ENCODE measurements at regions not wholly inside any gene's neighbourhood (a gene's known extent, or its start where the extent isn't known, plus 50 kb on each side); places are given as distances from the start of the nearest gene placed in this dataset.

DNA sequence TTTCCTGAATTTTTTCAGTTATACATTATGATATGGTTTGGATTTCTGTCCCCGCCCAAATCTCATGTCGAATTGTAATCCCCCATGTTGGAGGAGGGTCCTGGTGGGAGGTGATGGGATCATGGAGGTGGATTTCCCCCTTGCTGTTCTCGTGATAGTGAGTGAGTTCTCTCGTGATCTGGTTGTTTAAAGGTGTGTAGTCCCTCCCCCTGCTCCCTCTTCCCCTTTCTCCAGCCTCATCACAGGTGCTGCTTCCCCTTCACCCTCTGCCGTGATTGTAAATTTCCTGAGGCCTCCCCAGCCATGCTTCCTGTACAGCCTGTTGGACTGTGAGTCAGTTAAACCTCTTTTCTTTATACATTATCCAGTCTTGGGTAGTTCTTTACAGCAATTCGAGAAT, 93.2 kb upstream of the HNRNPU start:
- TF ChIP-seq ZFP36 (IDR thresholded peaks at IDR 0.05; ENCODE audit: low read depth, low read length, partially characterized antibody) (no peak), EZH2 (IDR thresholded peaks at IDR 0.05; ENCODE audit: borderline replicate concordance, low read depth, low read length) (no peak), FOXA1 (IDR thresholded peaks at IDR 0.05; ENCODE audit: borderline replicate concordance) (no peak), POLR2AphosphoS2 (IDR thresholded peaks at IDR 0.05; ENCODE audit: low read length) (no peak), CBFB (CRISPR knock-in tag; IDR thresholded peaks at IDR 0.05) (no peak), TEAD4 (IDR thresholded peaks at IDR 0.05; ENCODE audit: low read length) (no peak), TEAD4 (CRISPR knock-in tag; IDR thresholded peaks at IDR 0.05; ENCODE audit: borderline replicate concordance) (no peak), RFX5 (IDR thresholded peaks at IDR 0.05; ENCODE audit: low read depth, low read length) (no peak), NR2C2 (CRISPR knock-in tag; IDR thresholded peaks at IDR 0.05) (no peak), NR2C2 (tag; IDR thresholded peaks at IDR 0.05) (no peak), CBX8 (IDR thresholded peaks at IDR 0.05; ENCODE audit: borderline replicate concordance, extremely low read depth, low read depth, low read length, poor library complexity, severe bottlenecking) (no peak), TAF1 (IDR thresholded peaks at IDR 0.05; ENCODE audit: control insufficient read depth, extremely low read depth, insufficient read depth, low read length, severe bottlenecking) (no peak), CHD2 (IDR thresholded peaks at IDR 0.05; ENCODE audit: low read depth, low read length) (no peak)
- TF ChIP-seq, protein P1, sequence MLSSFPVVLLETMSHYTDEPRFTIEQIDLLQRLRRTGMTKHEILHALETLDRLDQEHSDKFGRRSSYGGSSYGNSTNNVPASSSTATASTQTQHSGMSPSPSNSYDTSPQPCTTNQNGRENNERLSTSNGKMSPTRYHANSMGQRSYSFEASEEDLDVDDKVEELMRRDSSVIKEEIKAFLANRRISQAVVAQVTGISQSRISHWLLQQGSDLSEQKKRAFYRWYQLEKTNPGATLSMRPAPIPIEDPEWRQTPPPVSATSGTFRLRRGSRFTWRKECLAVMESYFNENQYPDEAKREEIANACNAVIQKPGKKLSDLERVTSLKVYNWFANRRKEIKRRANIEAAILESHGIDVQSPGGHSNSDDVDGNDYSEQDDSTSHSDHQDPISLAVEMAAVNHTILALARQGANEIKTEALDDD (IDR thresholded peaks at IDR 0.05): no peak
- TF ChIP-seq, protein P2, sequence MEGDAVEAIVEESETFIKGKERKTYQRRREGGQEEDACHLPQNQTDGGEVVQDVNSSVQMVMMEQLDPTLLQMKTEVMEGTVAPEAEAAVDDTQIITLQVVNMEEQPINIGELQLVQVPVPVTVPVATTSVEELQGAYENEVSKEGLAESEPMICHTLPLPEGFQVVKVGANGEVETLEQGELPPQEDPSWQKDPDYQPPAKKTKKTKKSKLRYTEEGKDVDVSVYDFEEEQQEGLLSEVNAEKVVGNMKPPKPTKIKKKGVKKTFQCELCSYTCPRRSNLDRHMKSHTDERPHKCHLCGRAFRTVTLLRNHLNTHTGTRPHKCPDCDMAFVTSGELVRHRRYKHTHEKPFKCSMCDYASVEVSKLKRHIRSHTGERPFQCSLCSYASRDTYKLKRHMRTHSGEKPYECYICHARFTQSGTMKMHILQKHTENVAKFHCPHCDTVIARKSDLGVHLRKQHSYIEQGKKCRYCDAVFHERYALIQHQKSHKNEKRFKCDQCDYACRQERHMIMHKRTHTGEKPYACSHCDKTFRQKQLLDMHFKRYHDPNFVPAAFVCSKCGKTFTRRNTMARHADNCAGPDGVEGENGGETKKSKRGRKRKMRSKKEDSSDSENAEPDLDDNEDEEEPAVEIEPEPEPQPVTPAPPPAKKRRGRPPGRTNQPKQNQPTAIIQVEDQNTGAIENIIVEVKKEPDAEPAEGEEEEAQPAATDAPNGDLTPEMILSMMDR (IDR thresholded peaks at IDR 0.05 in 2 of 3, conservative IDR thresholded peaks at IDR 0.05 in 1 of 3; ENCODE audit: insufficient read depth in 2 of 3, low read depth in 1 of 3, low read length in 3 of 3): no peak

Data from K562 (cell line).